ENCODE measurements at regions not wholly inside any gene's neighbourhood (a gene's known extent, or its start where the extent isn't known, plus 50 kb on each side); places are given as distances from the start of the nearest gene placed in this dataset.

DNA sequence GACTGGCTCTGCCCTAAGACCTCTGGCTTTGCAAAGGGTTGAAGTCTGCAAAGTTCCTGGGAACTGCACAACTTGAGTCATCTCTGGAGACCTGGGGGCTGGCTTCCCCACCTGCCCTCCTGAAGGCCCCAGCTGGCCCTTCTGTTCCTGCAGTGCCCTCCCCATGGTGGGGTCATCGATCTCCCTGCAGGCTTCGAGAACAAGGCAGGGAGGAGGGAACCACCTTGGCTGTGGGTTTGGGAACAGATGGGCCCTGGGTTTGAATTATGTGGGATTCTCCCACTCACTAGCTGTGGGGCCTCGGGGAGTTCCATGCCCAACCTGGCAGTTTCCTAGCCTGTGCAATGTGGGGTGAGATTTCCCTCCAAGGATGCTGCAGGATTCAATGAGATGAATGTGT is 310.2 kb downstream of the PTPRU start:
- Histone ChIP-seq H2AFZ (ENCODE audit: low read depth, low read length) (no peak overlapping the region), H3K9me2 (ENCODE audit: insufficient read depth, low read length) (no peaks in the 10 kb centered on the region), H3K9me3 (ENCODE audit: low read length) (no peaks in the 10 kb centered on the region), H3K4me3 (ENCODE audit: low read length) (no peak overlapping the region), H3K9ac (ENCODE audit: low read length) (no peak overlapping the region), H3K36me3 (ENCODE audit: insufficient read depth, low read length) (no peaks in the 10 kb centered on the region), H4K20me1 (ENCODE audit: insufficient read depth) (no peaks in the 10 kb centered on the region), H3K4me2 (ENCODE audit: low read length) (no peak overlapping the region), H3F3A (ENCODE audit: insufficient read depth, low read length, poor library complexity, severe bottlenecking) (no peaks in the 10 kb centered on the region), H3K27me3 (ENCODE audit: insufficient read depth, low read depth, low read length) (no peaks in the 10 kb centered on the region), H3K79me2 (replicated peaks; ENCODE audit: insufficient read depth, low read length) (no peaks in the 10 kb centered on the region), H3K27ac (ENCODE audit: low read length) (no peak overlapping the region)
- TF ChIP-seq MXI1 (conservative IDR thresholded peaks at IDR 0.05; ENCODE audit: poor library complexity, severe bottlenecking) (no peak), EZH2 (IDR thresholded peaks at IDR 0.05; ENCODE audit: borderline replicate concordance, insufficient read depth, low read length, poor library complexity, severe bottlenecking) (no peak)
- TF ChIP-seq, protein P1, sequence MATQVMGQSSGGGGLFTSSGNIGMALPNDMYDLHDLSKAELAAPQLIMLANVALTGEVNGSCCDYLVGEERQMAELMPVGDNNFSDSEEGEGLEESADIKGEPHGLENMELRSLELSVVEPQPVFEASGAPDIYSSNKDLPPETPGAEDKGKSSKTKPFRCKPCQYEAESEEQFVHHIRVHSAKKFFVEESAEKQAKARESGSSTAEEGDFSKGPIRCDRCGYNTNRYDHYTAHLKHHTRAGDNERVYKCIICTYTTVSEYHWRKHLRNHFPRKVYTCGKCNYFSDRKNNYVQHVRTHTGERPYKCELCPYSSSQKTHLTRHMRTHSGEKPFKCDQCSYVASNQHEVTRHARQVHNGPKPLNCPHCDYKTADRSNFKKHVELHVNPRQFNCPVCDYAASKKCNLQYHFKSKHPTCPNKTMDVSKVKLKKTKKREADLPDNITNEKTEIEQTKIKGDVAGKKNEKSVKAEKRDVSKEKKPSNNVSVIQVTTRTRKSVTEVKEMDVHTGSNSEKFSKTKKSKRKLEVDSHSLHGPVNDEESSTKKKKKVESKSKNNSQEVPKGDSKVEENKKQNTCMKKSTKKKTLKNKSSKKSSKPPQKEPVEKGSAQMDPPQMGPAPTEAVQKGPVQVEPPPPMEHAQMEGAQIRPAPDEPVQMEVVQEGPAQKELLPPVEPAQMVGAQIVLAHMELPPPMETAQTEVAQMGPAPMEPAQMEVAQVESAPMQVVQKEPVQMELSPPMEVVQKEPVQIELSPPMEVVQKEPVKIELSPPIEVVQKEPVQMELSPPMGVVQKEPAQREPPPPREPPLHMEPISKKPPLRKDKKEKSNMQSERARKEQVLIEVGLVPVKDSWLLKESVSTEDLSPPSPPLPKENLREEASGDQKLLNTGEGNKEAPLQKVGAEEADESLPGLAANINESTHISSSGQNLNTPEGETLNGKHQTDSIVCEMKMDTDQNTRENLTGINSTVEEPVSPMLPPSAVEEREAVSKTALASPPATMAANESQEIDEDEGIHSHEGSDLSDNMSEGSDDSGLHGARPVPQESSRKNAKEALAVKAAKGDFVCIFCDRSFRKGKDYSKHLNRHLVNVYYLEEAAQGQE (IDR thresholded peaks at IDR 0.05; ENCODE audit: borderline replicate concordance), result no peak

DNA sequence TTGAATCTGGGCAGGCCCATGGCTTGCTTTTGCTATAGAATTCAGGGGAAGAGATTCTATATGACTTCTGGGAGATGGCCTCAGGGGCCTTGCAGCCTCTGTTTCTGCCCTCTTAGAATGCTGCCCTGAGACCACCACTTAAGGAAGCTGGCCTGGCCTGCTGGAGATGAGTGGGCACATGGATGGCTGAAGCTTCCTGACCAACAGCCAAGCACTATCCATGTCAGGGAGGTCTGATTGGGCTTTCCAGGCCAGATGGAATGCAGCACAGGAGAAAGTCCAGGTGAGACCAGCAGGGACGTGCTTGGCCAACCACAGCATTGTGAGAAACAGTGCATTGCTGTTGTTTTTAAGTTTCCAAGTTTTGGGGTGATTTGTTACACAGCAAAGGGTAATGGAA is 308.1 kb downstream of the PTPRU start:
- Histone ChIP-seq H3K27me3 (ENCODE audit: insufficient read depth, low read depth, low read length) (no peaks in the 10 kb centered on the region), H3K36me3 (ENCODE audit: insufficient read depth, low read length) (no peaks in the 10 kb centered on the region), H3K4me3 (ENCODE audit: low read length) (no peak overlapping the region), H4K20me1 (ENCODE audit: insufficient read depth) (no peaks in the 10 kb centered on the region), H3K9ac (ENCODE audit: low read length) (no peak overlapping the region), H3K9me2 (ENCODE audit: insufficient read depth, low read length) (no peaks in the 10 kb centered on the region), H3K4me2 (ENCODE audit: low read length) (no peak overlapping the region), H2AFZ (ENCODE audit: low read depth, low read length) (no peak overlapping the region), H3K9me3 (ENCODE audit: low read length) (no peaks in the 10 kb centered on the region), H3F3A (ENCODE audit: insufficient read depth, low read length, poor library complexity, severe bottlenecking) (no peaks in the 10 kb centered on the region), H3K79me2 (replicated peaks; ENCODE audit: insufficient read depth, low read length) (no peaks in the 10 kb centered on the region), H3K27ac (ENCODE audit: low read length) (no peak overlapping the region)
- TF ChIP-seq EZH2 (IDR thresholded peaks at IDR 0.05; ENCODE audit: borderline replicate concordance, insufficient read depth, low read length, poor library complexity, severe bottlenecking) (no peak), MXI1 (conservative IDR thresholded peaks at IDR 0.05; ENCODE audit: poor library complexity, severe bottlenecking) (no peak), EP300 (conservative IDR thresholded peaks at IDR 0.05; ENCODE audit: poor library complexity, severe bottlenecking) (no peak), RAD21 (conservative IDR thresholded peaks at IDR 0.05) (no peak), SMC3 (conservative IDR thresholded peaks at IDR 0.05; ENCODE audit: poor library complexity) (no peak), POLR2AphosphoS5 (IDR thresholded peaks at IDR 0.05) (no peak), TAF1 (IDR thresholded peaks at IDR 0.05; ENCODE audit: low read depth) (no peak)
- TF ChIP-seq, protein P2, sequence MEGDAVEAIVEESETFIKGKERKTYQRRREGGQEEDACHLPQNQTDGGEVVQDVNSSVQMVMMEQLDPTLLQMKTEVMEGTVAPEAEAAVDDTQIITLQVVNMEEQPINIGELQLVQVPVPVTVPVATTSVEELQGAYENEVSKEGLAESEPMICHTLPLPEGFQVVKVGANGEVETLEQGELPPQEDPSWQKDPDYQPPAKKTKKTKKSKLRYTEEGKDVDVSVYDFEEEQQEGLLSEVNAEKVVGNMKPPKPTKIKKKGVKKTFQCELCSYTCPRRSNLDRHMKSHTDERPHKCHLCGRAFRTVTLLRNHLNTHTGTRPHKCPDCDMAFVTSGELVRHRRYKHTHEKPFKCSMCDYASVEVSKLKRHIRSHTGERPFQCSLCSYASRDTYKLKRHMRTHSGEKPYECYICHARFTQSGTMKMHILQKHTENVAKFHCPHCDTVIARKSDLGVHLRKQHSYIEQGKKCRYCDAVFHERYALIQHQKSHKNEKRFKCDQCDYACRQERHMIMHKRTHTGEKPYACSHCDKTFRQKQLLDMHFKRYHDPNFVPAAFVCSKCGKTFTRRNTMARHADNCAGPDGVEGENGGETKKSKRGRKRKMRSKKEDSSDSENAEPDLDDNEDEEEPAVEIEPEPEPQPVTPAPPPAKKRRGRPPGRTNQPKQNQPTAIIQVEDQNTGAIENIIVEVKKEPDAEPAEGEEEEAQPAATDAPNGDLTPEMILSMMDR (IDR thresholded peaks at IDR 0.05; ENCODE audit: poor library complexity, severe bottlenecking), result no peak
- TF ChIP-seq, protein P1 (IDR thresholded peaks at IDR 0.05; ENCODE audit: borderline replicate concordance), result no peak

Data from neural cell (in vitro differentiated cells).